H1 (cell line): ENCODE measurements at regions not wholly inside any gene's neighbourhood (a gene's known extent, or its start where the extent isn't known, plus 50 kb on each side); places are given as distances from the start of the nearest gene placed in this dataset.
"Not testable (repeated sequence)": the region's sequence is repeated elsewhere in the genome, so short reads cannot be mapped to it uniquely, and the experiment has no call there.

Source experiments
- CTCF ChIA-PET: fragments of 300-600 bp; sonication (Branson Sonifier 250); formaldehyde crosslinking; loops from one replicate; lab custom pipeline; 2021; ENCODE audit not compliant: partially characterized antibody; lab: Charles Lee
- POLR2A ChIA-PET: fragments of 300-600 bp; sonication (Branson Sonifier 250); formaldehyde crosslinking; loops from one replicate; lab custom pipeline; 2021; ENCODE audit warnings: inconsistent platforms; ENCODE audit not compliant: partially characterized antibody; lab: Charles Lee
- DNase-seq, 2 experiments: peaks; one replicate each; pipeline versions ENCODE4 v3.0.0 to v3.0.0-alpha.2; 2010 to 2022; ENCODE audit warnings: low spot score in 2 of 2, low read depth in 1 of 2, mixed read lengths in 1 of 2
- FAIRE-seq: peaks from 2 replicates; lab custom pipeline; 2011; peaks lifted over from hg19 to GRCh38; lab: Jason Lieb, UNC
- H2AFZ ChIP-seq: 2 replicates; pipeline ENCODE4 v1.8.1; 2012; ENCODE audit warnings: low read length, inconsistent platforms
- H2AK5ac ChIP-seq: 2 replicates; pipeline ENCODE4 v1.6.1; 2013; ENCODE audit warnings: low read depth, low read length
- H2BK120ac ChIP-seq: replicated peaks from 2 replicates; pipeline ENCODE3; 2013; ENCODE audit warnings: low read depth, low read length, inconsistent platforms
- H2BK12ac ChIP-seq: 2 replicates; pipeline ENCODE4 v1.6.1; 2013; ENCODE audit warnings: low read depth, low read length
- H2BK15ac ChIP-seq: 2 replicates; pipeline ENCODE4 v1.6.1; 2013; ENCODE audit warnings: low read length
- H2BK20ac ChIP-seq: 2 replicates; pipeline ENCODE4 v1.6.1; 2013; ENCODE audit warnings: low read length
- H2BK5ac ChIP-seq: 2 replicates; pipeline ENCODE4 v1.6.1; 2013; ENCODE audit warnings: low read depth, low read length
- H3K14ac ChIP-seq: 2 replicates; pipeline ENCODE4 v1.6.1; 2013; ENCODE audit warnings: inconsistent platforms; ENCODE audit not compliant: insufficient read length
- H3K18ac ChIP-seq: 2 replicates; pipeline ENCODE4 v1.6.1; 2013; ENCODE audit warnings: low read length; ENCODE audit errors: extremely low read depth
- H3K23ac ChIP-seq: 2 replicates; pipeline ENCODE4 v1.6.1; 2013; ENCODE audit warnings: inconsistent platforms; ENCODE audit not compliant: insufficient read length
- H3K23me2 ChIP-seq: 2 replicates; pipeline ENCODE4 v1.6.1; 2013; ENCODE audit warnings: low read depth, low read length
- H3K27ac ChIP-seq: 2 replicates; pipeline ENCODE4 v1.6.1; 2011; ENCODE audit warnings: low read depth, low read length, inconsistent platforms
- H3K27me3 ChIP-seq, 4 experiments: replicated peaks in 1 of 4; 1 replicate in 1 of 4; 2 replicates in 3 of 4; pipeline versions ENCODE4 v1.6.1 to v1.8.1; 2011 to 2013; ENCODE audit warnings: low read length in 3 of 4, mild to moderate bottlenecking in 3 of 4, inconsistent platforms in 2 of 4, mixed read lengths in 2 of 4, moderate library complexity in 1 of 4; ENCODE audit not compliant: control insufficient read depth in 3 of 4, insufficient read depth in 3 of 4; ENCODE audit errors: extremely low read depth in 1 of 4
- H3K36me3 ChIP-seq, 4 experiments: 2 replicates each; pipeline versions ENCODE4 v1.6.1 to v1.8.1; 2011 to 2013; ENCODE audit warnings: mild to moderate bottlenecking in 4 of 4, low read length in 3 of 4, moderate library complexity in 2 of 4, control low read depth in 1 of 4, inconsistent platforms in 1 of 4; ENCODE audit not compliant: insufficient read depth in 4 of 4, control insufficient read depth in 2 of 4
- H3K4ac ChIP-seq: replicated peaks from 2 replicates; pipeline ENCODE3; 2013; ENCODE audit warnings: low read length, low read depth, mixed read lengths, inconsistent platforms; ENCODE audit not compliant: insufficient read length
- H3K4me1 ChIP-seq, 4 experiments: replicated peaks in 1 of 4; 1 replicate in 1 of 4; 2 replicates in 3 of 4; pipeline versions ENCODE4 v1.6.1 to v1.8.1; 2011 to 2013; ENCODE audit warnings: low read length in 3 of 4, inconsistent platforms in 2 of 4, mixed read lengths in 1 of 4; ENCODE audit not compliant: insufficient read depth in 4 of 4, control insufficient read depth in 3 of 4
- H3K4me2 ChIP-seq, 2 experiments: 2 replicates each; pipeline versions ENCODE4 v1.6.1 to v1.8.1; 2011 to 2013; ENCODE audit warnings: low read depth in 2 of 2, low read length in 2 of 2, control low read depth in 1 of 2, inconsistent platforms in 1 of 2, mild to moderate bottlenecking in 1 of 2; ENCODE audit not compliant: insufficient read depth in 1 of 2
- H3K4me3 ChIP-seq, 4 experiments: fragments of 200-600, 300-600 bp in 1 of 4; sonication (generic), shearing (Covaris generic), sonication (Bioruptor Twin) in 1 of 4; 2 replicates each; pipeline versions ENCODE4 v1.5.1 to v1.8.1; 2011 to 2016; ENCODE audit warnings: low read length in 4 of 4, low read depth in 3 of 4, control low read depth in 2 of 4, inconsistent platforms in 2 of 4, mild to moderate bottlenecking in 2 of 4, mixed read lengths in 1 of 4, moderate library complexity in 1 of 4; ENCODE audit not compliant: insufficient read depth in 2 of 4; ENCODE audit errors: extremely low read depth in 1 of 4
- H3K56ac ChIP-seq: replicated peaks from 2 replicates; pipeline ENCODE3; 2013; ENCODE audit warnings: low read depth, mild to moderate bottlenecking, mixed read lengths, low read length, inconsistent platforms; ENCODE audit not compliant: insufficient read length
- H3K79me1 ChIP-seq: 2 replicates; pipeline ENCODE4 v1.6.1; 2013; ENCODE audit warnings: low read depth, low read length, control low read depth
- H3K79me2 ChIP-seq, 2 experiments: 2 replicates each; pipeline versions ENCODE4 v1.6.1 to v1.8.1; 2012 to 2013; ENCODE audit warnings: low read length in 2 of 2, mild to moderate bottlenecking in 2 of 2, inconsistent platforms in 1 of 2; ENCODE audit not compliant: insufficient read depth in 2 of 2, control insufficient read depth in 1 of 2
- H3K9ac ChIP-seq, 4 experiments: replicated peaks in 1 of 4; 1 replicate in 1 of 4; 2 replicates in 3 of 4; pipeline versions ENCODE4 v1.6.1 to v1.8.1; 2011 to 2013; ENCODE audit warnings: low read depth in 3 of 4, low read length in 3 of 4, control low read depth in 2 of 4, mild to moderate bottlenecking in 2 of 4, moderate library complexity in 2 of 4, inconsistent platforms in 1 of 4; ENCODE audit errors: extremely low read depth in 1 of 4
- H3K9me3 ChIP-seq, 2 experiments: 2 replicates each; pipeline versions ENCODE4 v1.6.1 to v1.8.1; 2012 to 2013; ENCODE audit warnings: mild to moderate bottlenecking in 2 of 2, moderate library complexity in 2 of 2, control low read depth in 1 of 2, inconsistent platforms in 1 of 2, low read depth in 1 of 2, low read length in 1 of 2, mixed read lengths in 1 of 2; ENCODE audit not compliant: insufficient read depth in 2 of 2
- H4K20me1 ChIP-seq, 2 experiments: replicated peaks in 1 of 2; 2 replicates each; pipeline versions ENCODE3 to v1.8.1; 2011 to 2013; ENCODE audit warnings: inconsistent platforms in 2 of 2, low read length in 2 of 2, mild to moderate bottlenecking in 1 of 2; ENCODE audit not compliant: insufficient read depth in 2 of 2, control insufficient read depth in 1 of 2
- H4K5ac ChIP-seq: 2 replicates; pipeline ENCODE4 v1.6.1; 2013; ENCODE audit warnings: low read length, low read depth, mixed read lengths, inconsistent platforms; ENCODE audit not compliant: insufficient read length
- H4K8ac ChIP-seq: 2 replicates; pipeline ENCODE4 v1.8.0; 2013; ENCODE audit warnings: mild to moderate bottlenecking, moderate library complexity, low read length, inconsistent platforms; ENCODE audit not compliant: insufficient read depth; ENCODE audit errors: extremely low read depth
- H4K91ac ChIP-seq: replicated peaks from 2 replicates; pipeline ENCODE3; 2013; ENCODE audit warnings: low read length, mixed read lengths, inconsistent platforms; ENCODE audit not compliant: insufficient read length
- CREB1 ChIP-seq: IDR thresholded peaks from 2 replicates; pipeline ENCODE4 v1.6.1; 2012; ENCODE audit warnings: inconsistent platforms
- KDM4A ChIP-seq: IDR thresholded peaks from one replicate; pipeline ENCODE4 v1.7.1; 2012; ENCODE audit warnings: low read depth, mild to moderate bottlenecking, moderate library complexity, low read length, inconsistent platforms; ENCODE audit not compliant: severe bottlenecking
- NRF1 ChIP-seq: IDR thresholded peaks from 2 replicates; pipeline ENCODE4 v1.6.1; 2011; ENCODE audit warnings: mild to moderate bottlenecking, low read depth, low read length, improper control_type of control experiment
- SIX5 ChIP-seq: IDR thresholded peaks from 2 replicates; pipeline ENCODE4 v1.6.1; 2011; ENCODE audit warnings: mild to moderate bottlenecking, low read depth, low read length
- WGBS, 2 experiments: shearing (Covaris generic) in 1 of 2; methylation state at CpG; one replicate each; pipeline versions ENCODE4 v1.1.6 to v1.1.7; 2013 to 2015; ENCODE audit warnings: low lambda C conversion rate in 2 of 2, mixed read lengths in 2 of 2, inconsistent platforms in 1 of 2, low coverage in 1 of 2, missing lambda C conversion rate in 1 of 2; ENCODE audit not compliant: insufficient replicate concordance in 2 of 2, insufficient coverage in 1 of 2, insufficient read length in 1 of 2; ENCODE audit errors: extremely low coverage in 1 of 2, missing lambda C conversion rate in 1 of 2; 5-methylcytosine and 5-hydroxymethylcytosine counted together
- TF ChIP-seq, protein P1 (sequence below): IDR thresholded peaks from 2 replicates; pipeline ENCODE4 v1.6.1; 2012; ENCODE audit warnings: inconsistent platforms
- TF ChIP-seq, protein P2 (sequence below): IDR thresholded peaks from 2 replicates; pipeline ENCODE4 v1.6.1; 2012; ENCODE audit warnings: inconsistent platforms

- H3K14ac ChIP-seq, H4K8ac ChIP-seq, H2BK5ac ChIP-seq, H2BK20ac ChIP-seq, H3K4me1 ChIP-seq, CTCF ChIA-PET, H4K5ac ChIP-seq, H2BK15ac ChIP-seq, H3K56ac ChIP-seq, H3K27ac ChIP-seq, H3K23me2 ChIP-seq, H3K27me3 ChIP-seq, H4K20me1 ChIP-seq, H3K9ac ChIP-seq, H2AFZ ChIP-seq, POLR2A ChIA-PET, H3K4ac ChIP-seq, H3K23ac ChIP-seq, H2AK5ac ChIP-seq, H2BK120ac ChIP-seq, H2BK12ac ChIP-seq, H4K91ac ChIP-seq, H3K9me3 ChIP-seq, H3K18ac ChIP-seq, H3K36me3 ChIP-seq, H3K79me1 ChIP-seq, H3K79me2 ChIP-seq, FAIRE-seq: not testable (repeated sequence)
- WGBS, 2 experiments: 3% methylated on average over 34 of the region's 46 CpGs; no CpG with 5 or more reads in 1 of the 2 experiments
- Histone ChIP-seq H3K4me3 (peak overlapping the region; percentile 23 to 54 (median 35)), H3K4me2 (peak overlapping the region; percentile 56 to 67)
- TF ChIP-seq NRF1 (peak; percentile 39), KDM4A (peak; percentile 48), SIX5 (peak; percentile 52), CREB1 (peak; percentile 38; the same call in 1 of the 2 replicates)
- TF ChIP-seq, protein P1, sequence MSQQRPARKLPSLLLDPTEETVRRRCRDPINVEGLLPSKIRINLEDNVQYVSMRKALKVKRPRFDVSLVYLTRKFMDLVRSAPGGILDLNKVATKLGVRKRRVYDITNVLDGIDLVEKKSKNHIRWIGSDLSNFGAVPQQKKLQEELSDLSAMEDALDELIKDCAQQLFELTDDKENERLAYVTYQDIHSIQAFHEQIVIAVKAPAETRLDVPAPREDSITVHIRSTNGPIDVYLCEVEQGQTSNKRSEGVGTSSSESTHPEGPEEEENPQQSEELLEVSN: peak; percentile 44; the same call in 1 of the 2 replicates
- TF ChIP-seq, protein P2, sequence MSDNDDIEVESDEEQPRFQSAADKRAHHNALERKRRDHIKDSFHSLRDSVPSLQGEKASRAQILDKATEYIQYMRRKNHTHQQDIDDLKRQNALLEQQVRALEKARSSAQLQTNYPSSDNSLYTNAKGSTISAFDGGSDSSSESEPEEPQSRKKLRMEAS: peak; percentile 55
- peak; percentile 62 to 87 for DNase-seq
These were observed 108.8 kb downstream of the SPATA31A1 start for GRCh38 chr9:39464122-39464777.
